Common myeloid progenitor, CD34-positive (primary cell): ENCODE measurements at regions not wholly inside any gene's neighbourhood (a gene's known extent, or its start where the extent isn't known, plus 50 kb on each side); places are given as distances from the start of the nearest gene placed in this dataset.

Experiments
- CTCF ChIA-PET: fragments of 350-600 bp; sonication (Branson Sonifier 250); formaldehyde crosslinking; loops from one replicate; lab custom pipeline; 2021; ENCODE audit warnings: antibody characterized with exemption; lab: Charles Lee
- POLR2A ChIA-PET: fragments of 350-600 bp; sonication (Branson Sonifier 250); formaldehyde crosslinking; loops from one replicate; lab custom pipeline; 2021; ENCODE audit warnings: antibody characterized with exemption; lab: Charles Lee
- DNase-seq, 3 donors: peaks; one replicate each; pipeline versions ENCODE4 v3.0.0 to v3.0.0-alpha.2; 2013
- H3K27ac ChIP-seq, 2 experiments: 1 replicate in 1 of 2; 2 replicates in 1 of 2; pipeline ENCODE4 v1.7.0; 2013; ENCODE audit warnings: inconsistent platforms in 2 of 2, low read length in 2 of 2, mild to moderate bottlenecking in 2 of 2, low read depth in 1 of 2, moderate library complexity in 1 of 2; ENCODE audit not compliant: severe bottlenecking in 2 of 2, insufficient read depth in 1 of 2, poor library complexity in 1 of 2
- H3K27me3 ChIP-seq, 5 experiments: replicated peaks in 2 of 5; 1 replicate in 3 of 5; 2 replicates in 2 of 5; pipeline versions ENCODE4 v1.6.1 to v1.7.0; 2013; ENCODE audit warnings: low read length in 4 of 5, mild to moderate bottlenecking in 2 of 5, moderate library complexity in 2 of 5, inconsistent platforms in 1 of 5; ENCODE audit not compliant: insufficient read depth in 5 of 5, control insufficient read depth in 4 of 5
- H3K36me3 ChIP-seq, 4 experiments: 1 replicate in 2 of 4; 2 replicates in 2 of 4; pipeline versions ENCODE4 v1.6.1 to v1.7.0; 2013; ENCODE audit warnings: low read length in 3 of 4, control low read depth in 1 of 4, mild to moderate bottlenecking in 1 of 4; ENCODE audit not compliant: control insufficient read depth in 4 of 4, insufficient read depth in 4 of 4
- H3K4me1 ChIP-seq, 4 experiments: 1 replicate in 3 of 4; 2 replicates in 1 of 4; pipeline versions ENCODE4 v1.6.1 to v1.7.1; 2013; ENCODE audit warnings: low read length in 3 of 4, mild to moderate bottlenecking in 3 of 4, control low read depth in 1 of 4, inconsistent platforms in 1 of 4, moderate library complexity in 1 of 4; ENCODE audit not compliant: control insufficient read depth in 4 of 4, insufficient read depth in 4 of 4; ENCODE audit errors: control extremely low read depth in 1 of 4
- H3K4me3 ChIP-seq, 7 experiments: 1 replicate in 4 of 7; 2 replicates in 3 of 7; pipeline versions ENCODE4 v1.5.1 to v1.7.0; 2013; ENCODE audit warnings: mild to moderate bottlenecking in 7 of 7, low read length in 6 of 7, moderate library complexity in 6 of 7, inconsistent platforms in 2 of 7, low read depth in 2 of 7, control low read depth in 1 of 7; ENCODE audit not compliant: insufficient read depth in 4 of 7, control insufficient read depth in 1 of 7; ENCODE audit errors: extremely low read depth in 1 of 7
- H3K9me3 ChIP-seq, 5 experiments: 1 replicate in 4 of 5; 2 replicates in 1 of 5; pipeline versions ENCODE4 v1.6.1 to v1.7.1; 2013; ENCODE audit warnings: low read length in 4 of 5, mild to moderate bottlenecking in 2 of 5, inconsistent platforms in 1 of 5, low read depth in 1 of 5, moderate library complexity in 1 of 5; ENCODE audit not compliant: control insufficient read depth in 4 of 5, insufficient read depth in 2 of 5; ENCODE audit errors: control extremely low read depth in 1 of 5
- WGBS: methylation state at CpG from one replicate; pipeline ENCODE4 v1.1.5; 2013; ENCODE audit not compliant: insufficient coverage; 5-methylcytosine and 5-hydroxymethylcytosine counted together

DNA sequence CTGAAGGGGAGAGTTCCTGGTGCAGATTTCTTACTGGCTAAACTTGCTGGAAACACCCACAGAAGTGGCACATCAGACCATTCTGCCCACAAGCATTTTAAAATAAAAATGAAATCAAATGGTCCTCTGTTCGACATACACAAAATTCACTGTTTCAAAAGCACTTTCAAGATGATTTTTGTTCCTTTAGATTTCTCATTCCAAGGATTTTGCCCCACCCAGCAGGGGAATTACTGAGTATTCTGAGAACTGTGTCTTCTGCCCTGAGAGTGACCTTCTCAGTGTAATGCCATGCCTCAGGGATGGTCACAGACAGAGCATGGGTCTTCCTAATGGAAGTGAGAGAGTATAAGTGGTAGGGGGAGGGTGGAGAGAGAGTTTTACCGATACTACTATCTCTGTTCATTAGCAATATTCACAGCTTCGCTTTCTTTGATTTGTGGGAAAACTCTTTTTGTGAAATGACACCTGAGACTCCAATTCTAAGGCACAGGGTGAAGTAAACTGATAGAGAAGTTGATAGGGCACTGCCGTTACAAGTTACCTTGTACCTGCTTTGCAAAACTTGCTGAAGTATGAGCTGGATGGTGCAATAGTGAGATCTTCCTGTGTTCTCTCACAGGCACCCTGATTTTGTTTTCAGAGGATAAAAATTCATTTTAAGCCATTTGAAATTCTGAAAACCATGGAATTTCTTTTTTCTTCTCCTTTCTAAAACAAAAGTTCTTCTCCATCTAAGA is 95.8 kb upstream of the CD180 start:
- Histone ChIP-seq H3K27me3 (no peaks in the 10 kb centered on the region), H3K4me1 (no peaks in the 10 kb centered on the region), H3K27ac (no peak overlapping the region), H3K4me3 (no peak overlapping the region), H3K9me3 (no peaks in the 10 kb centered on the region), H3K36me3 (no peaks in the 10 kb centered on the region)
- ChIA-PET CTCF (interaction anchor here (0.6 kb wide), 1 partner anchor 59 kb away, joined by 3 read pairs; no protein-coding TSS in a partner anchor), POLR2A (no interaction called here)
- WGBS, result 75% methylated on average over 2 of the region's 4 CpGs
- DNase-seq, result no peak

DNA sequence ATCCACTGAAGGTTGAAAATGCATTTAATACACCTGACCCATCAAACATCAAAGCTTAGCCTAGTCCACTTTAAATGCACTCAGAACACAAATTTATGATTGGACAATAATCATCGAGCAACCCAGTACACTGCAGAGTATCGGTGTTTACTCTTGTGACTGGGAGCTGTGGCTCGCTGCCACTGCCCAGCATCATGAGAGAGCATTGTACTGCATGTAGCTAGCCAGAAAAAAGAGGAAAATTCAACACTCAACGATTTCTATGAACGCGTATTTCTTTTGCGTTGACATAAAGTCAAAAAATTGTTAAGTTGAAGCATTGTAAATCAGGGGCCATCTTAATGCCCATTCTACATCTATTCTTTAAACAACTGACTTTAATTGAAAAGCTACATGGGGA is 95.1 kb upstream of the CD180 start:
- POLR2A ChIA-PET, result no interaction called here
- CTCF ChIA-PET, result no interaction called here

DNA sequence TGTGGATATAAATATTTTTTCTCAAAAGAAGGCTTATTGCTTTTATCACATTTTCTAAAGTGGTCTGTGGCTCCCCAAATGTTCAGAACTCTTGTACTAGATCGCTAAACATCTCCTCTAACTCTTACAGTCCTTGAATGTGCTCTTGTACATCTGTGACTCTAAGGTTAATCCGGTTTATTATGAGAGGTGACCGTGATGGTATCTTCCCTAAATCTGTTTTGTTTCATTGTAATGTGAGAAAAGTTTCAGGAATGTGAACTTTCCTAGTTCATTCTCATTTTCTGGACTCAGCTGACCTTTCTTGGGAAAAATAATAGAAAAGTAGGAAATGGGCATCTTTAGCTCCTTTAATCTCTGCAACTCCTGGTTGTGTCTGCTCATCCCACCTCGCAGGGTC is 94.5 kb upstream of the CD180 start:
- no peak for DNase-seq
- H3K4me1 ChIP-seq, result peaks cover 0 to 1% (median under 1%) of the 10 kb centered on the region in 4 experiments
- CTCF ChIA-PET, result no interaction called here

More for the DNA sequence above, 95.1 kb upstream of the CD180 start:
- Histone ChIP-seq H3K27me3 (no peaks in the 10 kb centered on the region), H3K4me3 (no peak overlapping the region), H3K27ac (no peak overlapping the region), H3K4me1 (no peaks in the 10 kb centered on the region), H3K9me3 (peaks cover 0 to under 1% (median 0%) of the 10 kb centered on the region in 5 experiments), H3K36me3 (no peaks in the 10 kb centered on the region)
- no peak for DNase-seq
- WGBS, result 100% methylated on average over 2 of the region's 7 CpGs

DNA sequence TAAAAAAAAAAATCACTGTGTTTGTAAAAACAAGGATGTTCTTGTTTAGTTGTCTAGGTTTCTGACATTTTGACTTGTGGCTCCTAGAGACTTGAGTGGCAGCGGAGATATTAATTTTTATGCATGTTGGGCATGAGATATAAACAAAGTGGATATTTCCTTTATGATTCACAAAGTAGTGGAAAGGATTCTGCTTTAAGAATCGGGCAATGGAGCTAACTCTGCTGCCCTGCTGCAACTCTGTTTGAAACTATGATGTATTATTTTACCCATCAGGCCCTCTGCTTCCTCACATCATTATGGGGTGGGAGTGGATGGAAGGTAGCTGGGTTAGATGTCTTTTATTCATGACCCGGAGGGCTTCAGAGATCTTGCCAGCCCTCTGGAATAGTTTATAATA is 94.1 kb upstream of the CD180 start:
- Histone ChIP-seq H3K4me1 (peaks cover 0 to 5% (median 2%) of the 10 kb centered on the region in 4 experiments), H3K27me3 (no peaks in the 10 kb centered on the region), H3K9me3 (peaks cover 0 to 3% (median 0%) of the 10 kb centered on the region in 5 experiments), H3K4me3 (no peak overlapping the region), H3K36me3 (no peaks in the 10 kb centered on the region), H3K27ac (no peak overlapping the region)
- POLR2A ChIA-PET, result no interaction called here
- no peak for DNase-seq
- CTCF ChIA-PET, result no interaction called here
- WGBS, result 100% methylated on average over 1 of the region's 3 CpGs

More for the DNA sequence above, 94.5 kb upstream of the CD180 start:
- Histone ChIP-seq H3K4me3 (no peak overlapping the region), H3K27me3 (no peaks in the 10 kb centered on the region), H3K36me3 (no peaks in the 10 kb centered on the region), H3K27ac (no peak overlapping the region), H3K9me3 (peaks cover 0 to 3% (median 0%) of the 10 kb centered on the region in 5 experiments)
- POLR2A ChIA-PET, result no interaction called here
- WGBS, result 100% methylated on average over 1 of the region's 4 CpGs

DNA sequence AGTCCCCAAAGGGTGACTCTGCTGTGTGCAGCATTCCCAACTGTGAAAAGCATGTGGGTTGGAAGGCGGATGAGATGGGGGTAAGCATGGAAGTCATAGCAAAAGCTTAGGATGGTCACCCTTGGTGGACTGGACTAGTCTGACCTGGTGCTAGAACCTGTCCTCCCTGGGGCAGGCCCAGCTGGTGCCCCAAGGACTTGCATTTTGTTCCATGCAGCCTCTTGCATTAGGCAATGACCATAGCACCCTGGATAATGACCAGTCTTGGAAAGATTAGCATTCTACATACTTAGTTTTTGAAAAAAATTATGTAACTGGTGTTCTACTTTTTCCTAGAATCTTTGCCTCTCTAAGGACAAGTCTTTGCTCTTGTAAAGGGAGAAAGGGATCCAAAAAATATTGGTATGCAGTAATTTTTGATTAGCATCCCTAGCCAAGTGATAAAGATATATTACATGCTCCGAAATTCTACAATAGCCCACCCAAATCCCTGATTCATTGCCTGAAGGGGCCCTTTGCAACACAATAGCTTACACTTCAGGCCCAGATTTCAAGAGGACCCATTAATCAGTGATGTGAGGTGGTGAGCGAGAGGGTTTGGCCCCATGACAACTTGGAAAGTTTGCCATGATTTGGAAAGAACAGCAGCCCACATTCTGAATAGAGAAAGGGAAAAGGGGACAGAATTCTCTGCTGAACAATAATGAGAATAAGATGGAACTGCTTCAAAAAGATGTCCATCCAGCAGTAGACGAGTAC is 93.3 kb upstream of the CD180 start:
- WGBS, result 92% methylated on average over 1 of the region's 4 CpGs
- peaks cover 0 to 3% (median 0%) of the 10 kb centered on the region in 5 experiments for H3K9me3 ChIP-seq
- no peaks in the 10 kb centered on the region for H3K36me3 ChIP-seq
- CTCF ChIA-PET, result no interaction called here
- H3K4me3 ChIP-seq, result no peak overlapping the region
- DNase-seq, result no peak
- no peaks in the 10 kb centered on the region for H3K27me3 ChIP-seq
- peaks cover 0 to 5% (median 2%) of the 10 kb centered on the region in 4 experiments for H3K4me1 ChIP-seq
- H3K27ac ChIP-seq, result no peak overlapping the region
- POLR2A ChIA-PET, result no interaction called here

DNA sequence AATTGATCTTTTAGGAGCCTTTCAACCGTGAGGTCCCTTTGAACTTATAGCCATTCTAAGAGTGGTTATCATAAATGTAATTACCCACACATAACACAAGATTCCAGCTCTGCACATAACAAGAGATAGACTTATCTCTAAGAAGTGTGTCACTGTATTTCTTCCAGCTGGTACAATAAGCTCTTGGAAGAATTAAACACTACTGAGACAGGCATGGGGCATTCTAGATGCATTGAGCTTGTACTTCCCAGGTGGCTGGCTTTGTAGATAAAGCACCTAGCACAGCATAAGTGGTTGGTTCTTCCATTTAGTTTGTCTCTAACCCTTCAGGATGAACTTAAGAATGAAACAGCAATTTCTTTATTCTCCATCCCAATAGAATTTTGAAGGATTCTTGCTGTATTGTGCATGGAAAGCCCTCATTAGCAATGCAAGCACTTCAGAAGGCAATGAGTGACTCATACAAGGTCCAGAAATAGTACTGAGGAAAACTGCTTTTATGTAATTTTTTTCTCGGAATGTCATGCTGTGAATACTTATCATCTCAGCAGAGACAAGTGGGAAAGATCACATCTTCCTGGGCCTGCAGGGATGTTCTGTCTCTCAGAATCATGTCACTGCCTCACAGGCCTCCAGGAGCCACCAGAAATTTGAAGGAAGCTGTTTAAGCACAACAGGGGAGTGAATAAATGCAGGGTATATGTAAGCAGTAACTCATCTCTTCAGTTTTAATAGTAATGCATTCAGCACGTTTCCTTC is 91.1 kb upstream of the CD180 start:
- ChIA-PET POLR2A (no interaction called here), CTCF (no interaction called here)
- WGBS, result 100% methylated on average over 1 of the region's 3 CpGs
- peaks cover 0 to 5% (median 2%) of the 10 kb centered on the region in 4 experiments for H3K4me1 ChIP-seq
- no peaks in the 10 kb centered on the region for H3K27me3 ChIP-seq
- no peaks in the 10 kb centered on the region for H3K36me3 ChIP-seq
- peaks cover 0 to 3% (median 0%) of the 10 kb centered on the region in 5 experiments for H3K9me3 ChIP-seq
- H3K27ac ChIP-seq, result no peak overlapping the region
- DNase-seq, result no peak
- no peak overlapping the region for H3K4me3 ChIP-seq
